Stomach (tissue), 4 donors: ENCODE measurements at regions not wholly inside any gene's neighbourhood (a gene's known extent, or its start where the extent isn't known, plus 50 kb on each side); places are given as distances from the start of the nearest gene placed in this dataset.

ENCODE experiments used
- CTCF ChIP-seq, 7 experiments: fragments of 450-650 bp in 4 of 7; fragments of 200-600 bp in 3 of 7; sonication (generic) in 3 of 7; IDR thresholded peaks; one replicate each; pipeline ENCODE4 v1.5.1; 2016 to 2019; ENCODE audit warnings: antibody characterized with exemption in 7 of 7, control low read depth in 2 of 7, mild to moderate bottlenecking in 1 of 7
- POLR2A ChIP-seq, 4 donors: fragments of 450-650 bp; IDR thresholded peaks; one replicate each; pipeline ENCODE4 v1.6.1; 2016; ENCODE audit warnings: antibody characterized with exemption in 4 of 4, control low read depth in 2 of 4, mild to moderate bottlenecking in 1 of 4, moderate library complexity in 1 of 4
- POLR2AphosphoS5 ChIP-seq, 3 donors: sonication (generic); formaldehyde crosslinking; IDR thresholded peaks; one replicate each; pipeline ENCODE4 v1.6.1; 2016; ENCODE audit warnings: antibody characterized with exemption in 3 of 3

- no peak for TF ChIP-seq CTCF (IDR thresholded peaks at IDR 0.05)
- TF ChIP-seq POLR2AphosphoS5 (IDR thresholded peaks at IDR 0.05) = no peak
- TF ChIP-seq POLR2A (IDR thresholded peaks at IDR 0.05) = no peak
Observed at GRCh38 chr3:73213896-73214295, 152.4 kb downstream of the EBLN2 start.
